MCF 10A (cell line): ENCODE measurements at regions not wholly inside any gene's neighbourhood (a gene's known extent, or its start where the extent isn't known, plus 50 kb on each side); places are given as distances from the start of the nearest gene placed in this dataset.

Experiments
- BruUV-seq: library from RNA; stranded (reverse); fragments of 400-500 nt; replicated peaks from 2 replicates; lab custom pipeline; 2021; lab: Mats Ljungman, UMichigan
- CTCF ChIA-PET: fragments of 300-600 bp; sonication (Branson Sonifier 250); formaldehyde crosslinking; extraction: SDS; loops from one replicate; lab custom pipeline; 2021; ENCODE audit warnings: antibody characterized with exemption, inconsistent platforms; lab: Yijun Ruan, JAX
- POLR2A ChIA-PET: fragments of 300-600, 350-650 bp; sonication (Branson Sonifier 250); formaldehyde crosslinking; extraction: SDS; loops from one replicate; lab custom pipeline; 2020; ENCODE audit warnings: antibody characterized with exemption, inconsistent platforms; lab: Yijun Ruan, JAX
- DNase-seq: peaks from one replicate; pipeline ENCODE4 v3.0.0-alpha.2; 2018; ENCODE audit not compliant: unreplicated experiment
- H3K27ac Mint-ChIP-seq: one replicate; pipeline ENCODE4 v1.8.0; 2022; ENCODE audit warnings: mild to moderate bottlenecking, low read depth, mixed read lengths; ENCODE audit not compliant: unreplicated experiment
- H3K27me3 Mint-ChIP-seq: one replicate; pipeline ENCODE4 v1.8.0; 2022; ENCODE audit warnings: mixed read lengths; ENCODE audit not compliant: insufficient read depth, unreplicated experiment
- H3K36me3 Mint-ChIP-seq: one replicate; pipeline ENCODE4 v1.8.0; 2022; ENCODE audit warnings: mild to moderate bottlenecking, moderate library complexity, mixed read lengths; ENCODE audit not compliant: insufficient read depth, unreplicated experiment
- H3K4me1 Mint-ChIP-seq: one replicate; pipeline ENCODE4 v1.8.0; 2022; ENCODE audit warnings: mixed read lengths; ENCODE audit not compliant: insufficient read depth, unreplicated experiment
- H3K4me3 Mint-ChIP-seq: one replicate; pipeline ENCODE4 v1.8.0; 2022; ENCODE audit warnings: mild to moderate bottlenecking, moderate library complexity, mixed read lengths; ENCODE audit not compliant: unreplicated experiment
- H3K9me3 Mint-ChIP-seq: one replicate; pipeline ENCODE4 v1.8.0; 2022; ENCODE audit warnings: mixed read lengths; ENCODE audit not compliant: unreplicated experiment
- CTCF ChIP-seq: fragments of 200-600 bp; IDR thresholded peaks from one replicate; pipeline ENCODE4 v1.8.0; 2022; ENCODE audit warnings: antibody characterized with exemption, mild to moderate bottlenecking; ENCODE audit not compliant: unreplicated experiment
- intact Hi-C: fragments of 100-400 bp; cut with micrococcal nuclease; formaldehyde crosslinking; loops from 2 replicates; pipeline ENCODE4 v1.14.1; 2022

DNA sequence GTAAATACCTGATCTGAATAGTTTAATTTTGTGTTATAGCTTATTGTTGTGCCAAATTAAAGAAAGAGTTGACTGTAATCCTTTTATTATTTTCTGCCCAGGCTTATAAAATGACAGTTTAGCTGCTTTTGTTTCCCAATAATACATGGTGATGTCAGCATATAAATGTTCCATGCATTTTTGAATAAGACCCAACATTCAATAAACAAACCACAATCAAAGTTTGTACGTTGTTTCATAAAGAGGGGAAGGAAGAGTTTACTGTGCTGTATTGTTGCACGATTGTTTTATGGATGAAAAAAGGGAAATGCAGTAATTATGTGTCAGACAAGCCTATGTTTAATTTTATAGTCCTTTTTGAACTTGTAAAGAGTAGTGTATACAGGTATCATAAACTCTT lies 177.2 kb upstream of the SCN7A start:
- POLR2A ChIA-PET, result no interaction called here
- H3K4me3 Mint-ChIP-seq, result no peak overlapping the region
- H3K9me3 Mint-ChIP-seq, result peaks cover 9% of the 10 kb centered on the region
- CTCF ChIA-PET, result no interaction called here
- DNase-seq, result peak; percentile 4
- no peak overlapping the region for H3K27ac Mint-ChIP-seq
- no TSS peak for BruUV-seq
- no peaks in the 10 kb centered on the region for H3K36me3 Mint-ChIP-seq
- intact Hi-C loops, result no loop called here
- H3K27me3 Mint-ChIP-seq, result no peaks in the 10 kb centered on the region
- peaks cover 2% of the 10 kb centered on the region for H3K4me1 Mint-ChIP-seq
- no peak for TF ChIP-seq CTCF

GRCh38 chr2:166665991-166666940 lies 172.2 kb upstream of the SCN7A start:
- intact Hi-C loops, result no loop called here
- ChIA-PET POLR2A (no interaction called here), CTCF (interaction anchor here (1.6 kb wide), 1 partner anchor 11 kb away, joined by 7 read pairs; no protein-coding TSS in a partner anchor)
- Mint-ChIP-seq H3K9me3 (peaks cover 7% of the 10 kb centered on the region), H3K4me1 (peaks cover 5% of the 10 kb centered on the region), H3K36me3 (no peaks in the 10 kb centered on the region), H3K4me3 (no peak overlapping the region), H3K27ac (no peak overlapping the region), H3K27me3 (peaks cover 11% of the 10 kb centered on the region)
- no TSS peak for BruUV-seq
- TF ChIP-seq CTCF, result no peak
- DNase-seq, result peak; percentile 33

- no peak for TF ChIP-seq CTCF
- no peak for DNase-seq
- H3K36me3 Mint-ChIP-seq, result no peaks in the 10 kb centered on the region
- BruUV-seq, result no TSS peak
- H3K27ac Mint-ChIP-seq, result no peak overlapping the region
- H3K9me3 Mint-ChIP-seq, result peaks cover 7% of the 10 kb centered on the region
- peaks cover 5% of the 10 kb centered on the region for H3K4me1 Mint-ChIP-seq
- ChIA-PET CTCF (interaction anchor here (0.6 kb wide), 1 partner anchor 123 kb away, joined by 3 read pairs; no protein-coding TSS in a partner anchor), POLR2A (no interaction called here)
- H3K27me3 Mint-ChIP-seq, result peaks cover 11% of the 10 kb centered on the region
- intact Hi-C loops, result no loop called here
- no peak overlapping the region for H3K4me3 Mint-ChIP-seq
Observed at GRCh38 chr2:166661824-166662223, 167.8 kb upstream of the SCN7A start.

- H3K4me1 Mint-ChIP-seq, result peaks cover 5% of the 10 kb centered on the region
- POLR2A ChIA-PET, result no interaction called here
- no peak for TF ChIP-seq CTCF
- peaks cover 11% of the 10 kb centered on the region for H3K27me3 Mint-ChIP-seq
- peaks cover 7% of the 10 kb centered on the region for H3K9me3 Mint-ChIP-seq
- H3K36me3 Mint-ChIP-seq, result no peaks in the 10 kb centered on the region
- DNase-seq, result no peak
- BruUV-seq, result no TSS peak
- H3K27ac Mint-ChIP-seq, result no peak overlapping the region
- intact Hi-C loops, result no loop called here
- no peak overlapping the region for H3K4me3 Mint-ChIP-seq
- CTCF ChIA-PET, result no interaction called here
Observed at GRCh38 chr2:166661391-166661790, 167.3 kb upstream of the SCN7A start.
